Stomach (tissue), 4 donors: ENCODE measurements at regions not wholly inside any gene's neighbourhood (a gene's known extent, or its start where the extent isn't known, plus 50 kb on each side); places are given as distances from the start of the nearest gene placed in this dataset.

Experiments used
- CTCF ChIP-seq, 7 experiments: fragments of 450-650 bp in 4 of 7; fragments of 200-600 bp in 3 of 7; sonication (generic) in 3 of 7; IDR thresholded peaks; one replicate each; pipeline ENCODE4 v1.5.1; 2016 to 2019; ENCODE audit warnings: antibody characterized with exemption in 7 of 7, control low read depth in 2 of 7, mild to moderate bottlenecking in 1 of 7
- EP300 ChIP-seq: sonication (generic); formaldehyde crosslinking; IDR thresholded peaks from one replicate; pipeline ENCODE4 v1.6.1; 2017; ENCODE audit warnings: antibody characterized with exemption
- POLR2A ChIP-seq, 4 donors: fragments of 450-650 bp; IDR thresholded peaks; one replicate each; pipeline ENCODE4 v1.6.1; 2016; ENCODE audit warnings: antibody characterized with exemption in 4 of 4, control low read depth in 2 of 4, mild to moderate bottlenecking in 1 of 4, moderate library complexity in 1 of 4
- POLR2AphosphoS5 ChIP-seq, 3 donors: sonication (generic); formaldehyde crosslinking; IDR thresholded peaks; one replicate each; pipeline ENCODE4 v1.6.1; 2016; ENCODE audit warnings: antibody characterized with exemption in 3 of 3

GRCh38 chr2:205849136-205849535, 166.8 kb downstream of the NRP2 start:
- TF ChIP-seq POLR2A (IDR thresholded peaks at IDR 0.05) = no peak
- no peak for TF ChIP-seq CTCF (IDR thresholded peaks at IDR 0.05)
- TF ChIP-seq EP300 = no peak
- no peak for TF ChIP-seq POLR2AphosphoS5 (IDR thresholded peaks at IDR 0.05)
